NCI-H226 (cell line): ENCODE measurements at regions not wholly inside any gene's neighbourhood (a gene's known extent, or its start where the extent isn't known, plus 50 kb on each side); places are given as distances from the start of the nearest gene placed in this dataset.
A peak's percentile ranks its signal among the peaks of the same experiment; 100 is the strongest.

Experiments
- DNase-seq: peaks from one replicate; pipeline ENCODE4 v3.0.0-alpha.2; 2015

DNA sequence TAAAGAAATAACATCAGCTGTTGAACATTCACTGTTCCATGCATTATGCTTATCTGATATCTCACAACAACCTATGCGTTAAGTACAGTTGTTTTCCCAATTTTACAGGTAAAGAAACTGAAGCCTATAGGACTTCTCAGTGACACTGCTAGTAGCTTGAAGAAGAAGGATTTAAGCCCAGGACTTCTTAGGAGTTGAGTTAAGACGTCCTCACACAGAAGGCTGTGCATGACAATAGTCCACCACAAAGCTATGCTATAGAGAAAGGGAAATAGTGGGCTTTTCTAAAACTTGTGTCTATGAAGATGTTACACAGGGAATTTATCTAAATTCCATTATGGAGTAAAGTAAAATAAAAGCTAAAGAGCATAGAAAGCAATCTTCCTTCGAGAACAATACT, 120.5 kb upstream of the RASSF8 start:
- no peak for DNase-seq

GRCh38 chr12:25839470-25839869, 119.0 kb upstream of the RASSF8 start:
- no peak for DNase-seq

DNA sequence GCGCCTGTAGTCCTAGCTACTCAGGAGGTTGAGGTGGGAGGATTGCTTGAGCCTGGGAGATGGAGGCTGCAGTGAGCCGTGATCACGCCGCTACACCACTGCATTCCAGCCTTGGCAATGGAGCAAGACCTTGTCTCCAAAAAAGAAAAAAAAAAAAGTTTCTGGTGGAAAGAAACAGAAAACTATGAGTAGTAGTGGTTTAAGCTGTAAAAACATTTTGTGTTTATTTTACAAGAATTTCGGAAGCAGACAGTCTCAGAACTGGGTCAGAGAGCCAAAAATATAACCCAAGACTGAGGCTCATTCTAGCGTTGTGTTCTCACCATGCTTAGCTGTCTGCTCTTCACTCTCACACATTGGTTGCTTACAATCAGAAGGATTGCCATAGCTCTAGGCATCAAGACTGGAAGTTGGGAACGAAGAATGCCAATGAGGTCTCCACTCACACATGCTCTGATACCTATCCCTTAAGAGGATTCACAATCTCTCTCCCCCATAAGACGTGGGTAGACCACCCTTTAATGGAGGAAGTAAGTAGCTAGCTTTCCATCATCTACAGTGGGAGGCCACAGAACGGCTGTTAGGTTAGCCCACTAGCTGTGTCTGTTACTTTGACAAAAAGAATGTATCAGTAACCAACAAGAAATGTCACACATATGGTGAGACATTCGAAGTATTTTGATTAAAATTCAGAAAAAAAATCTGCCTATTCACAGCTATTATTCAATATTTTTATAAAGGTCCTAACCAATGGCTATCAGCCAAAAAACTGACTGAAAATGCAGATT, 117.6 kb upstream of the RASSF8 start:
- DNase-seq, result no peak

- DNase-seq, result no peak
These were observed 116.2 kb upstream of the RASSF8 start for GRCh38 chr12:25842254-25842653.

- no peak for DNase-seq
These were observed 114.5 kb upstream of the RASSF8 start for GRCh38 chr12:25843976-25844375.

- DNase-seq, result no peak
These were observed 113.1 kb upstream of the RASSF8 start for GRCh38 chr12:25845415-25845814.

DNA sequence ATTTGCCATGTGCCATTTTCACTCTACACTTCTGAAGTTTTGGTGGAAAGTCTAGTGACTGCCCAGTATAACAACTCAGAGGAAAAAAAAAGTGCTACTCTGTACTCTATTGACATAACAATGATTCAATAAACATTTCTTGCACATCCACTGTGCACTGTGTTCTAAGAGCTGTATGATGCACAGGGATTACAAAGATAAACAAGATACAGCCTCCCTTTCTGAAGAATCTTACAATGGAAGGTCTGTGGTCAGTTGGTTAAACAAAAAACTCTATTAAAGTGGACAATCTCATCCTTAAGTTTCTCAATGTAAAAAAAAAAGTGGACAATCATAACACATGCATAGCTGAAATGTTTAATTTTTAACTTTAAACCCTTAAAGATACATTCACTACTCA, 105.7 kb upstream of the RASSF8 start:
- no peak for DNase-seq

DNA sequence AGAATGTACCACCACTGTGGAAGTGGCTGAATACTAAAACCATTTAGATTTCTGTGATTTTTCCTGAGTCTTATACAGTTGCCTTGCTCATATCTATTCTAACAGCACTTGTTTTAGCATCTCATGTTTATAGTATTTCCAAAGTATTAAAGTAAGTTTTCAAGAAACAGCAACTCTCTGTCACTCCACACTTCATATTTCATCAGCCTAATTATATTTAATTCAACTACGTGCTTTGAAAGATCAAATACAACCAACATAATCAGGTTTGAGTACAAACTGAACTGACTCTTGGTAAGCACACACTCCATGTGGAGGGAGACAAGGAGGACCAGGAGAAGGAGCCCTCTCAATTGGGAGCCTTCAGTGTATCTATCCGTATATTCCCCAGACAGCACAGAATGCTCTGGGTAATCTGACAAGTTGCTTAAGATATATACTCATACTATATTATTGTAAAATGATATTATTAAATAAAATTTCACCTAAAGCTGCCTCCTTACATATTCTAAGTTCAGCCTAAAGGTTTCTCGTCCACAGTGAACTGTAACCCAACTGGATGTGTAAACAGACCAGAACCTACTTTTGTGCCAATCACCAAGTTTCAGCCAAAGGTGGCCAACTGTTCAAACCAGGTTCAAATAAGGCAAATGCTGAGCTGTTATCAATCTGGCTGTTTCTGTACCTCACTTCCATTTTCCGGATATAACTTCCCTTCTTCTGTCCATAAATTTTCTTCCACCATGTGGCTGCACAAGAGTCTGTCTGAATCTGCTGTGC, 105.0 kb upstream of the RASSF8 start:
- no peak for DNase-seq

GRCh38 chr12:25854991-25855390, 103.5 kb upstream of the RASSF8 start:
- no peak for DNase-seq

- DNase-seq, result peak; percentile 63
These were observed 102.8 kb upstream of the RASSF8 start for GRCh38 chr12:25855716-25856115.

DNA sequence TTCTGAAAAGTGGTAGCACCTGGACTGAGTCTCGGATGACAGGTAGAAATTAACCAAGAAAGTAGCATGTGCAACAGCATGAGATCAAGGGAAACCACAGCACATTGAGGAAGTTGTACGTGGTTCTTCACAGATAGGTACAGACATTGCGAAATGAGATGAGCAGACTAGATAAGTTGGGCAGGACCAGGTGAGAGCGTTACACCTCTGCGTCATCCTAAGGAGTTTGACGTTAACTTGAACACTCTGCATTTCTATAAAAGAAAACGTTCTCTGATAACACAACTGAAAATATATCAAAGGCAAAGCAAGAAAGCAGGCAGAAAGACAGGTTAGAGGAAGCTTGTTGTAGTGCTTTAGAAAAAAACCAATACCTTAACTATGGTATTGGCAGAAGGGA, 98.5 kb upstream of the RASSF8 start:
- DNase-seq, result no peak

DNA sequence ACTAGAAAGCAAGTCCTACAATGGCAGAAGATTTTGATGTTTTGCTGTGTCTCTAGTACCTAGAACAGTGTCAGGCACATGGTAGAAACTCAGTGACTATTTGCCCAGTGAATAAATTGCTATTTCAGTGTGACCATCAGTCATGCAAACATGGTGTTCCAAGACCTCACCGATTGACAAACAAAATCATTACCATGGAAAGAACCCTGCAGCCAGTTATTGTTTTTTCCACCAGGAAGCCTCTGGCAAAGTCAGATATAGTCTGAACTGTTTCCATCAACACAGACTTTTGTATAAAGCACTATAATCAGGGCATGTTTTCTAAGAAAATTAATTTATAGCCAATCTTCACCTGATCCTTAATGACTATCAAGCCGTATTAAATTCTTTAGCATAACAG, 97.3 kb upstream of the RASSF8 start:
- no peak for DNase-seq

GRCh38 chr12:25864306-25865276, 93.9 kb upstream of the RASSF8 start:
- no peak for DNase-seq

DNA sequence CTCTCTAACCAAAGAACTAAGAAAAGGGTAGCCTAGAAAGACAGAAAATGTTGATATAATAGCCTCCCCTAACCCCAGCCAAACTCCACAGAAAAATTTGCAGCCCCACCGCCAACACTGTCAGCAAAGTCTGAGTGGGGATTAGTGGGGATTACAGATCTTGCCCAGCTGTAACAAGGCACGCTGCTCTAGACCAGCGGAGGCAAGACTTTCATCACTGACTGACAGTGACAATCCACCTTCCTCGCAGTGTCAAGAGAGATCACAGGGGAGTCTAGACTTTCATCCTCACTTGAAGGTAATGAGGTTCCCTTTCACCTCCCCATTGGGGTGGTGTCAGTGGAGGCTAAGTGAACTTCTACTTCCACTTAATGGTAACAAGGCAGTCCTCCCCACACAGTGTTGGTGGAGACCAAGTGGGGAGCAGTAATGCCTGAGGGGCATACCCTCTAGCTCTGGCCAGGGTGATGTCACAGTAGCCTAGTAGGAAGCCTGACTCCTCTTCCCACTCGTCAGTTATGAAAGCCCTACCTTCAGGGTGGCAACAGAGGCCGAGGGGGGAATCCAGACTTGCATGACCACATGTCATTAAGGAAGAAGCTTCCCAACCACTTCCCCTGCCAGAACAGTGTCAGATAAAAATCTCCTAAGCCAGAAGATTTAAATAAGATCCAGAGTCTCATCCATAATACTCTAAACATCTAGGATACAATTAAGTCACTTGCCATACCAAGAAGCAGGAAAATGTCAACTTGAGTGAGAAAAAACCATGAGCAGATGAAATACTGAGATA, 91.7 kb upstream of the RASSF8 start:
- no peak for DNase-seq

GRCh38 chr12:25868193-25868592, 90.3 kb upstream of the RASSF8 start:
- no peak for DNase-seq

DNA sequence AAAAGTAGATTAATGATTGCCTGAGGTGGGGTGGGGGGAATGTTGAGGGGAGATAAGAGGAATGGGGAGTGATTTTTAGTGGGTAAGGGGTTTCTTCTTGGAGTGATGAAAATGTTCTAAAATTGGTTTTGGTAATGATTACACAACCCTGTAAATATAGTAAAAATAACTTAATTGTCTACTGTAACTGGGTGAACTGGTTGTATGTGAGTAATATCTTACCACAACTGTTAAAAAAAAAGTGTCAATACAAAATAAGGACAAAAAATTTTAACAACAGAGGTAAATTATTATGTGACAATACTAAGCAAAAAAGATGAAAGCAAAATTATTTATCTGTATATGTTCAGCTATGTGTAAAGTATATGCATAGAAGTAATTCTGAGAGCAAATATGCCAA, 86.3 kb upstream of the RASSF8 start:
- no peak for DNase-seq

GRCh38 chr12:25875661-25876060, 82.8 kb upstream of the RASSF8 start:
- peak; percentile 64 for DNase-seq

DNA sequence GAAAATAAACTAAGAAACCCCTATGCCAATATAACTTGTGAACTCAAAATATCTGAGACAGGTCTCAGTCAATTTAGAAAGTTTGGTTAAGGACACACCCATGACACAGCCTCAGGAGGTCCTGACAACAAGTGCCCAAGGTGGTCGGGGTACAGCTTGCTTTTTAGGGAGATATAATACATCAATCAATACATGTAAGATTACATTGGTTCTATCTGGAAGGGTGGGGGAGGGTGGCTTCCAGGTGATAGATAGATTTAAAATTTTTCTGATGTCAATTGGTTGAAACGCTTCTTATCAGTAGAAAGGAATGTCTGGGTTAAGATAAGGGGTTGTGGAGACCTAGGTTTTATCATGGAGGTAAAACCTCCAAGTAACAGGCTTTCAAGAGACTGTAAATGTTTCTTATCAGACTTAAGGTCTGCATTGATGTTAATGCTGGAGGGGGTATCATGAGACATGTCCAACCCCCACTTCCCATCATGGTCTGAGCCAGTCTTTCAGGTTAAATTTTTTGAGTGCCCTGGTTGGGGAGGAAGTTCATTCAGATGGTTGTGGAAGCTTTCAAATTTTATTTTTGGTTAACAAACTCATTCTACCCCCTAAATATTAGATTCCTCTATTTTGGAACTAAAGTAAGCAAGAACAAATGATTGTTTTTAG, 82.0 kb upstream of the RASSF8 start:
- DNase-seq, result peak; percentile 78

- no peak for DNase-seq
These were observed 81.0 kb upstream of the RASSF8 start for GRCh38 chr12:25877446-25877845.

DNA sequence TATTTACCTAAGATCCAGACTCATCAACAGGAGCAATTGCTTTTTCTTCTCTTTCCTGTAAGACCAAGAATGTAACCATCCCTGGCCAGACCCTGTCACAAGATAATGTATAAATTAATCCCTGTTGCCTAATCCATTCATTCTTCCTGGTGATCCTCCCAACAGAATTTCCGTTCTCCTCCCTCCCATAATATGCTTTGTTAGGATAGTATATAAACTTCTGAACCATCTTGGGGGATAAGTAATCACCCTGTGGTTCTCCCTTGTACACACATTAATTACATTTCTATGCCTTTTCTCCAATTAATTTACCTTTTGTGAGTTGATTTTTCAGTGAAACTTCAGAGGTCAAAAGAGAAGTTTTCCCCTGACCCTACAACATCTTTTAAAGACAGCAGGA, 76.2 kb upstream of the RASSF8 start:
- no peak for DNase-seq

- DNase-seq, result no peak
These were observed 75.2 kb upstream of the RASSF8 start for GRCh38 chr12:25883026-25883916.
